ENCODE measurements at regions not wholly inside any gene's neighbourhood (a gene's known extent, or its start where the extent isn't known, plus 50 kb on each side); places are given as distances from the start of the nearest gene placed in this dataset.
"Not testable (repeated sequence)": the region's sequence is repeated elsewhere in the genome, so short reads cannot be mapped to it uniquely, and the experiment has no call there.

DNA sequence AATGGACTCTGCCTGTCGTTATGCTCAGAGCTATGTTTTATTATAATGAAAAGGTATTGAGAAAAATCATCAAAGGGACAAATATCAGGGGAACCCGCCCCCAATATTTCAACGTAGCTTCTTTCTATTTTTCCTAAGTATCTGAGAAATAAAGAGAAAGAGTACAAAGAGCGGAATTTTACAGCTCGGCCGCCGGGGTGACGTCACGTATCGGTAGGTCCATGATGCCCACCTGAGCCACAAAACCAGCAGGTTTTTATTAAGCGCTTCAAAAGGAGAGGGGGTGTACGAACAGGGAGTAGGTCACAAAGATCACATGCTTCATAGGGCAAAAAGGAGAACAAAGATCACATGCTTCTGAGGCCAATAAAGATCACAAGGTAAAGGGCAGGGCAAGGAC is 281.6 kb upstream of the POM121L12 start:
- TF ChIP-seq NFRKB (IDR thresholded peaks at IDR 0.05) (no peak), L3MBTL2 (conservative IDR thresholded peaks at IDR 0.05) (no peak), LEF1 (IDR thresholded peaks at IDR 0.05; ENCODE audit: borderline replicate concordance) (no peak), ARNT (IDR thresholded peaks at IDR 0.05) (no peak), ZNF384 (IDR thresholded peaks at IDR 0.05) (no peak), ELF4 (IDR thresholded peaks at IDR 0.05) (no peak), TARDBP (IDR thresholded peaks at IDR 0.05) (no peak), HDGF (IDR thresholded peaks at IDR 0.05; ENCODE audit: borderline replicate concordance) (no peak), SP1 (IDR thresholded peaks at IDR 0.05) (no peak), SUZ12 (IDR thresholded peaks at IDR 0.05) (no peak), CTBP1 (IDR thresholded peaks at IDR 0.05; ENCODE audit: borderline replicate concordance) (no peak), FOXM1 (IDR thresholded peaks at IDR 0.05; ENCODE audit: borderline replicate concordance) (no peak)
- POLR2A ChIA-PET: no interaction called here
- no peak for DNase-seq (ENCODE audit: extremely low spot score)
- CTCF ChIA-PET: no interaction called here

DNA sequence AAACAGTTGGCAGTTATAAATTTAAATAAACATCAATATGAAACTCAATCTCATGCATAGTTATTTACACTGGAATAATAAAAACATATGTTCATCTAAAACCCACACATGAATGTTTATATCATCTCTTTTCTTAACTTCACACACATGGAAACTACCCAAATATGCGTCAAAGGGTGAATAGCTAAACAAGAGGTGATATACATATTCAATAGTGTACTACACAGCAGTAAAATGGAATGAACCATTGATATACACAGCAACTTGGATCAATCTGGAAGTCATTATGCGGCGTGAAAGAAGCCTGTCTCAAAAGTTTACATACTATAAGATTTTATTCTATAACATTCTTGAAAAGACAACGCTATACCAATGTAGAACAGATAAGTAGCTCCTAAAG is 282.5 kb upstream of the POM121L12 start:
- POLR2A ChIA-PET: no interaction called here
- TF ChIP-seq BHLHE40 (IDR thresholded peaks at IDR 0.05; ENCODE audit: borderline replicate concordance) (no peak), LEF1 (IDR thresholded peaks at IDR 0.05; ENCODE audit: borderline replicate concordance) (no peak), HDGF (IDR thresholded peaks at IDR 0.05; ENCODE audit: borderline replicate concordance) (no peak), SUZ12 (IDR thresholded peaks at IDR 0.05) (no peak), CTBP1 (IDR thresholded peaks at IDR 0.05; ENCODE audit: borderline replicate concordance) (no peak), FOXM1 (IDR thresholded peaks at IDR 0.05; ENCODE audit: borderline replicate concordance) (no peak), L3MBTL2 (conservative IDR thresholded peaks at IDR 0.05) (no peak), TARDBP (IDR thresholded peaks at IDR 0.05) (no peak), ZNF384 (IDR thresholded peaks at IDR 0.05) (no peak), FOXA1 (IDR thresholded peaks at IDR 0.05) (no peak), NFRKB (IDR thresholded peaks at IDR 0.05) (no peak), ARNT (IDR thresholded peaks at IDR 0.05) (no peak), SP1 (IDR thresholded peaks at IDR 0.05) (no peak), ELF4 (IDR thresholded peaks at IDR 0.05) (no peak), FOXK2 (IDR thresholded peaks at IDR 0.05) (no peak)
- DNase-seq (ENCODE audit: extremely low spot score): no peak
- CTCF ChIA-PET: no interaction called here

DNA sequence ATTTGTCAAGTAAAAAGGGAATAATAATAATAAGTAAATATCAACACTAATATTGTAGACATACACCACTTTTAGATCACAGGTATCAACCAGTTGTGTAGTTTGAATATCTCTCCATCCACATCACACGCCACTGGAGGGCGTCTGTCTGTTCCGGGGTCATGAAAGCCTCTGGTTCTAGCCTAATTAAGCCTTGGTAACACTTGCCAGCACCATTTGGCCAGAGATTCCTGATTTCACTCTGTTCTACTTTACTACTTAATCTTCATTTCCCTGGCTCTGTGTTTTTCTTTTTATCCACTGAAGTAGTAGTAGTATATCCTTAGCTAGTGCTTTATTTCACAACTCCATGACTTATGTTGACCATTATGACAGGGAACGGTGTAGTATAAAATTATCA is 285.6 kb upstream of the POM121L12 start:
- ChIA-PET POLR2A (no interaction called here), CTCF (interaction anchor here (0.6 kb wide), 1 partner anchor 186 kb away, joined by 3 read pairs; no protein-coding TSS in a partner anchor)
- DNase-seq (ENCODE audit: extremely low spot score): no peak
- TF ChIP-seq SUZ12 (IDR thresholded peaks at IDR 0.05) (no peak), ELF4 (IDR thresholded peaks at IDR 0.05) (no peak), FOXK2 (IDR thresholded peaks at IDR 0.05) (no peak), NFRKB (IDR thresholded peaks at IDR 0.05) (no peak)

DNA sequence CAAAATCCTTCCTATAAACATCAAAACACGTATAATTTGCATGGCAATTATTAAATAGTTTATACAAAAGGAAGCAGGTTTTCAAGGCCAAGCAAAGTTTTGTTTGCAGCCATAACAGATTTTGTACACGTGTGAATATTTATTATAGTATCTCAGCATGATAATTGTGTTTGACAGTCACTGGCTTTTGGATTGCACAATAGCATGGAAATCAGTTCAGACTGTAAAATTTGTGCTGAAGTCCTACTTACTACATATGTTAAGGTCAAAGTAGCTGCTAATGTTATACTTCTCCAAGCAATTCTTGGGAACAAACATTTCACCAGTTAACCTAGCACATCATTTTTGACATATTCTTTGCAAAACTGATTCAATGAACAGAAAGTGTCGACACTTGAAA is 287.6 kb upstream of the POM121L12 start:
- DNase-seq (ENCODE audit: extremely low spot score): no peak
- POLR2A ChIA-PET: no interaction called here
- TF ChIP-seq L3MBTL2 (conservative IDR thresholded peaks at IDR 0.05): no peak
- no peak for TF ChIP-seq ELF4 (IDR thresholded peaks at IDR 0.05)
- no peak for TF ChIP-seq ARNT (IDR thresholded peaks at IDR 0.05)
- TF ChIP-seq TARDBP (IDR thresholded peaks at IDR 0.05): no peak
- TF ChIP-seq ZNF384 (IDR thresholded peaks at IDR 0.05): no peak
- CTCF ChIA-PET: no interaction called here

DNA sequence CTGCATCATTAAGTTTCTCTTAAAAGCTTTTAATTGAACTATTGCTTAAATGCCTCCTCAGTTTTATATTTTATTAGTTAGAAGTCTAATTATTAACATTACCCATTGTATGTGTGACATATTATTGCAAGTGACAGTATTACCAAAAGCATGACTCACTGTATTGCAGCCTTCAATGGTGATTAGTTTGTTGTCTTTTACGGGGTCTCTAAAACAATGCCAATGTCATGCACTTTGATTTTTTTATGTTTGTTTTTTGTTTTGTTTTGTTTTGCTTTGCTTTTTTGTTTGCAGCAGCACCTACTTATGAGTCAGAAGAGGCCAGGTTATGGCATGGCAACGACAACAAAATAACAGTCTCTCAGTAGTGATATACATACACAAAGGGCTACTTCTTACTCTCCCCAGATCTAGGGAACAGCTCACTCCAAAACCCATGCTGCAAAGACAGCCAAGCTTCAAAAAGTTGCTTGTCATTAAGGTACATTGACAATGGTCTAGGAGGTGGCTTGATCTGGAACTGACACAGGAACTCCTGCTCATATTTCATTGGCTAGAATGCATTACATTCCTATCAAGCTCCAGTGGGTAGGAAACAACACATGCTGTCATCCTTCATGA is 293.7 kb upstream of the POM121L12 start:
- no peak for DNase-seq (ENCODE audit: extremely low spot score)
- ChIA-PET POLR2A (no interaction called here), CTCF (no interaction called here)
- TF ChIP-seq ZNF384 (IDR thresholded peaks at IDR 0.05) (no peak), SP1 (IDR thresholded peaks at IDR 0.05) (no peak), FOXK2 (IDR thresholded peaks at IDR 0.05) (no peak), ARNT (IDR thresholded peaks at IDR 0.05) (no peak), SUZ12 (IDR thresholded peaks at IDR 0.05) (no peak), NFRKB (IDR thresholded peaks at IDR 0.05) (no peak), CTBP1 (IDR thresholded peaks at IDR 0.05; ENCODE audit: borderline replicate concordance) (no peak), LEF1 (IDR thresholded peaks at IDR 0.05; ENCODE audit: borderline replicate concordance) (no peak), FOXA1 (IDR thresholded peaks at IDR 0.05) (no peak), BHLHE40 (IDR thresholded peaks at IDR 0.05; ENCODE audit: borderline replicate concordance) (no peak), L3MBTL2 (conservative IDR thresholded peaks at IDR 0.05) (no peak)
- TF ChIP-seq, protein P1, sequence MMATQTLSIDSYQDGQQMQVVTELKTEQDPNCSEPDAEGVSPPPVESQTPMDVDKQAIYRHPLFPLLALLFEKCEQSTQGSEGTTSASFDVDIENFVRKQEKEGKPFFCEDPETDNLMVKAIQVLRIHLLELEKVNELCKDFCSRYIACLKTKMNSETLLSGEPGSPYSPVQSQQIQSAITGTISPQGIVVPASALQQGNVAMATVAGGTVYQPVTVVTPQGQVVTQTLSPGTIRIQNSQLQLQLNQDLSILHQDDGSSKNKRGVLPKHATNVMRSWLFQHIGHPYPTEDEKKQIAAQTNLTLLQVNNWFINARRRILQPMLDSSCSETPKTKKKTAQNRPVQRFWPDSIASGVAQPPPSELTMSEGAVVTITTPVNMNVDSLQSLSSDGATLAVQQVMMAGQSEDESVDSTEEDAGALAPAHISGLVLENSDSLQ (IDR thresholded peaks at IDR 0.05): no peak

DNA sequence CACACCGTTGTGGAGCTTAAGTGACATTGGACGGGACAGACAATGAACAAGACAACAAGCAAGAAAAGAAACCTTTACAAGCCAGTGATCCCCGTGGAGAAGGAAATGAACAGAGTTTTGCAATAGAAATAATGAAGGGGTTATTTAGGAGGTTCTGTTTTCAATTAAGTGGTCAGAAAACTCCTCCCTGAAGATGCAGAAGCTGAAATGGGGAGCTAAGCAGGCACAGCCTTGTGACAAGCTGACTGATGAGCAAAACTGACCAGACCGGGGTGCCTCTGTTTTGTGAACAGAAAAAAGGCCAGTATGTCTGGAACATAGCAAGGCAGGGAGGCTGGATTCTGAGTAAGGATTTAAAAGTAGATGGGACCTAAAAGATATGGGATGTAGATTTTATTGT is 299.8 kb upstream of the POM121L12 start:
- DNase-seq (ENCODE audit: extremely low spot score): no peak
- ChIA-PET POLR2A (no interaction called here), CTCF (no interaction called here)
- TF ChIP-seq FOXK2 (IDR thresholded peaks at IDR 0.05) (no peak), FOXM1 (IDR thresholded peaks at IDR 0.05; ENCODE audit: borderline replicate concordance) (no peak), ARNT (IDR thresholded peaks at IDR 0.05) (no peak), SUZ12 (IDR thresholded peaks at IDR 0.05) (no peak)

DNA sequence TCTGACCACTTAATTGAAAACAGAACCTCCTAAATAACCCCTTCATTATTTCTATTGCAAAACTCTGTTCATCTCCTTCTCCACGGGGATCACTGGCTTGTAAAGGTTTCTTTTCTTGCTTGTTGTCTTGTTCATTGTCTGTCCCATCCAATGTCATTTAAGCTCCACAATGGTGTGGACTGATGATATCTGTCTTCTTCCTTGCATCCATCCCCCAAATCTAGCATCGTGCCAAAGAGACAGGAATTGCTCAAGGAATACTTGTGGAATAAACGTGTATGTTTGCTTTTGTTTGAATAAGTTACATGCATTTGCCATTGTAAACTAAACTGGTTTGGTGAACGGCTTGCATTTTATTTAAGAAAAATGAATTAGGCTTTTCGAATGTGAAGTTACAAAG is 306.8 kb upstream of the POM121L12 start:
- POLR2A ChIA-PET; DNase-seq (ENCODE audit: extremely low spot score): not testable (repeated sequence)
- CTCF ChIA-PET: interaction anchor here (0.6 kb wide), 1 partner anchor 469 kb away, joined by 4 read pairs; no protein-coding TSS in a partner anchor

DNA sequence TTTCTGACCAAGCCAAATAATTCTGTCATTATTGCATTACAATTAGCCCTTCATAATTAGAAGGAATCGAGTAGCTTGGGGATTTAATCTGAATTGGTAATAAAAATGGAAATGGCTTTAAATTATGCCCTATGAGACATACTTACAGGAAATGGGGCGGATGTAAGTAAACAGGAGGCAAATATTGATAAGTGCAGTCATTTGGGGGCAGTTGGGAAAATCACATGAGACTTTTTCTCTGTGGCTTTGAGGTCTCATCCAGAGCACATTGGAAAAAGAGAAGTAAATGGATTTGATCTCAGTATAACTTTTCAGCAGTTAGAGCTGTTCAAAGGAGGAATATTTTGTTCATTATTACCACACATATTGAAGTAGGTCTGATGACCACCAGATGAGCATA is 307.8 kb upstream of the POM121L12 start:
- no peak for DNase-seq (ENCODE audit: extremely low spot score)
- TF ChIP-seq FOXA1 (IDR thresholded peaks at IDR 0.05): no peak
- TF ChIP-seq HDGF (IDR thresholded peaks at IDR 0.05; ENCODE audit: borderline replicate concordance): no peak
- no peak for TF ChIP-seq ARNT (IDR thresholded peaks at IDR 0.05)
- no peak for TF ChIP-seq NFRKB (IDR thresholded peaks at IDR 0.05)
- TF ChIP-seq TARDBP (IDR thresholded peaks at IDR 0.05): no peak
- TF ChIP-seq SP1 (IDR thresholded peaks at IDR 0.05): no peak
- no peak for TF ChIP-seq LEF1 (IDR thresholded peaks at IDR 0.05; ENCODE audit: borderline replicate concordance)
- no peak for TF ChIP-seq FOXM1 (IDR thresholded peaks at IDR 0.05; ENCODE audit: borderline replicate concordance)
- no peak for TF ChIP-seq ELF4 (IDR thresholded peaks at IDR 0.05)
- TF ChIP-seq CTBP1 (IDR thresholded peaks at IDR 0.05; ENCODE audit: borderline replicate concordance): no peak
- TF ChIP-seq ZNF384 (IDR thresholded peaks at IDR 0.05): no peak
- no peak for TF ChIP-seq L3MBTL2 (conservative IDR thresholded peaks at IDR 0.05)
- TF ChIP-seq FOXK2 (IDR thresholded peaks at IDR 0.05): no peak
- no peak for TF ChIP-seq SUZ12 (IDR thresholded peaks at IDR 0.05)
- TF ChIP-seq, protein P1 (IDR thresholded peaks at IDR 0.05): no peak
- ChIA-PET CTCF (no interaction called here), POLR2A (no interaction called here)

Data from HEK293T (cell line).